MG63 (cell line): ENCODE measurements at regions not wholly inside any gene's neighbourhood (a gene's known extent, or its start where the extent isn't known, plus 50 kb on each side); places are given as distances from the start of the nearest gene placed in this dataset.
"Not testable (repeated sequence)": the region's sequence is repeated elsewhere in the genome, so short reads cannot be mapped to it uniquely, and the experiment has no call there.

Experiments used
- DNase-seq: peaks from one replicate; pipeline ENCODE4 v3.0.0-alpha.2; 2020
- H3K27me3 ChIP-seq: fragments of 250-450 bp; sonication (Bioruptor Pico); 2 replicates; pipeline ENCODE4 v1.5.1; 2020; ENCODE audit warnings: mild to moderate bottlenecking, moderate library complexity
- H3K36me3 ChIP-seq: fragments of 250-450 bp; sonication (Bioruptor Pico); 2 replicates; pipeline ENCODE4 v1.5.1; 2020; ENCODE audit warnings: mild to moderate bottlenecking, moderate library complexity
- H3K4me3 ChIP-seq: fragments of 250-450 bp; sonication (Bioruptor Pico); 2 replicates; pipeline ENCODE4 v1.5.1; 2020; ENCODE audit warnings: mild to moderate bottlenecking, moderate library complexity
- H3K9me3 ChIP-seq: fragments of 250-450 bp; sonication (Bioruptor Pico); 2 replicates; pipeline ENCODE4 v1.5.1; 2020; ENCODE audit warnings: mild to moderate bottlenecking, moderate library complexity

DNA sequence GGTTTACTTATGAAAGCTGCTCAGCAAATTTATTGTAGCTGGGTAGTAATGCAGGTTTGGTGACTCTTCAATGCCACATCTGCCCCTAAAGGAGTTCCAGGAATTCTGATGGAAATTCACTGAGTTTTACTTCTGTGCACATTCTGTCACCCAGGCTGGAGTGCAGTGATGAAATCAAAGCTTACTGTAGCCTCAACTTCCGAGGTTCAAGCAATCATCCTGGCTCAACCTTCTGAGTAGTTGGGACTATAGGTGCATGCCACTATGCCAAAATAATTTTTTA is 150.6 kb upstream of the RUNX1 start:
- Histone ChIP-seq H3K27me3 (no peaks in the 10 kb centered on the region), H3K4me3 (no peak overlapping the region), H3K9me3 (0 out of 2 replicates have a peak, but pooled peaks cover 9% of the 10 kb centered on the region), H3K36me3 (no peaks in the 10 kb centered on the region)
- DNase-seq = no peak

DNA sequence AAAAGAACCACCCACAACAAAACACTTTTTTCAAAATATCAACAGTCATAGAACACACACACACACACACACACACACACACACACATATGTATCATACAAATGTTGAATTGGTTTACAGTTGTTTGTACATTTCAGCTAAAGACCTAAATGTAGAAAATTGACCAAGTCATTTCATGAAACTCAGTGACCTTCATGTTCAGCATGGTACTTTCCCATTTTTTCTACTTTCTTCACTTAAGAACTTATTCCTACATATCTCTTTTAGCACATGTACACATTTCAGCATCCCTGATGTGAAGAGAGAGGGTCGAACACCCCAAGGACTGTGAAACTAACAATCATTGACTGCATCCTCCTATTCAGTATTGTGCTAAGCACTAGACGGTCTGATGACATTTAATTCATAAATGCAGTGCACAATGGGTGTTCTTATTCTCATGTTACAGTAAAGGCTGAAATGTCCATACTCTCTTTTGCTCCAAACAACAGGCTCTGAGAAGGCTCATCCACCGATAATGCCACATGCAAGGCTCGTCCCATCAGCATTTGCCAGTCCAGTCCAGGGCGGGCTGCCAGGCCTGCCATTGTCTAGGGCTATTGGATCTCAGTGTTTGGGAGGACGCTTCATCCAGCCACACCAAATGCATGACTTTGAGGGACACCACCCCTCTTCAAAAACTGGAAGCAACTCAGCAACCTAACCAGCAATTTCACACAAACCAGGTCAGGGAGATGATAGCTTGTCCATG is 150.1 kb upstream of the RUNX1 start:
- no peak for DNase-seq
- 0 out of 2 replicates have a peak, but pooled peaks cover 9% of the 10 kb centered on the region for H3K9me3 ChIP-seq
- H3K27me3 ChIP-seq = no peaks in the 10 kb centered on the region
- H3K4me3 ChIP-seq = no peak overlapping the region
- H3K36me3 ChIP-seq = no peaks in the 10 kb centered on the region

- Histone ChIP-seq H3K27me3 (no peaks in the 10 kb centered on the region), H3K9me3 (0 out of 2 replicates have a peak, but pooled peaks cover 9% of the 10 kb centered on the region), H3K36me3 (no peaks in the 10 kb centered on the region), H3K4me3 (no peak overlapping the region)
- no peak for DNase-seq
These were observed 149.5 kb upstream of the RUNX1 start for GRCh38 chr21:35198565-35198964.

DNA sequence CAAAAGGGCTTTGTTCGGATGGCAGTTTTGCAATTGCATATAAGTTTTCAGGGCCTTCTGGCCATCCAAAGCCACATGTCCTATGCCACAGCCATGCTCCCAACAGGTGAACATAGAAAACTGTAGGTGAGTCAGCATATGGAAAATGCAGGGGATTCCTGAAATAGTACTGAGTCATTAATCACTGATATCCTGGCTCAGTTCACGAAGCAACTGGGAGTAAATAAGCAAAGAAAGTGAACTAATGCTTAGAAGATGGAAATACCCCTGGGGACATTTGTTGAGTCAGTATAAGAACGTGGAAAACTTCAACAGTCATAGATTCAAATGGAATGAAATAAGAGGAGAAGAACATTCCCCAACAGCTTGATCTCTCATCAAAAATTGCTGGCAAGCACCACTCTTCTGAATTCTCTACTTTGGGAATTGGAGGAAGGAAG is 148.9 kb upstream of the RUNX1 start:
- H3K36me3 ChIP-seq = no peaks in the 10 kb centered on the region
- H3K27me3 ChIP-seq = no peaks in the 10 kb centered on the region
- no peak overlapping the region for H3K4me3 ChIP-seq
- DNase-seq = peak; percentile 41
- H3K9me3 ChIP-seq = 0 out of 2 replicates have a peak, but pooled peaks cover 9% of the 10 kb centered on the region

- no peak for DNase-seq
- 0 out of 2 replicates have a peak, but pooled peaks cover 7% of the 10 kb centered on the region for H3K9me3 ChIP-seq
- H3K27me3 ChIP-seq = no peaks in the 10 kb centered on the region
- H3K36me3 ChIP-seq = no peaks in the 10 kb centered on the region
- no peak overlapping the region for H3K4me3 ChIP-seq
These were observed 148.1 kb upstream of the RUNX1 start for GRCh38 chr21:35197191-35197590.

DNA sequence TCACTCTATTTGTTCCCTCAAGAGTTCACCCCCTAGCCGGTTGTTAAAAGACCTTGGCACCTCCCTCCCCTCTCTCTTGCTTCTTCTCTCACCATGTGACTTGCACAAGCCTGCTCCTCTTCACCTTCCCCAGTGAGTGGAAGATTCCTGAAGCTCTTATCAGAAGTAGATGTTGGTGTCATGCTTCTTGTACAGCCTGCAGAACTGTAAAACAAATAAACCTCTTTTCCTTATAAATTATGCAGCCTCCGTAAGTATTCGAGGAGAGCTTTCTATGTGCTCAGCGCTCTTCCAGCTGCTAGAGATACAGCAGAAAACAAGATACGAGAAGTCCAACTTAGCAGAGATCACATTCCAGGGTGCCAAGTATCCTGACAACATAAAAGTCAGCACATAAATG is 147.0 kb upstream of the RUNX1 start:
- 0 out of 2 replicates have a peak, but pooled peaks cover 7% of the 10 kb centered on the region for H3K9me3 ChIP-seq

DNA sequence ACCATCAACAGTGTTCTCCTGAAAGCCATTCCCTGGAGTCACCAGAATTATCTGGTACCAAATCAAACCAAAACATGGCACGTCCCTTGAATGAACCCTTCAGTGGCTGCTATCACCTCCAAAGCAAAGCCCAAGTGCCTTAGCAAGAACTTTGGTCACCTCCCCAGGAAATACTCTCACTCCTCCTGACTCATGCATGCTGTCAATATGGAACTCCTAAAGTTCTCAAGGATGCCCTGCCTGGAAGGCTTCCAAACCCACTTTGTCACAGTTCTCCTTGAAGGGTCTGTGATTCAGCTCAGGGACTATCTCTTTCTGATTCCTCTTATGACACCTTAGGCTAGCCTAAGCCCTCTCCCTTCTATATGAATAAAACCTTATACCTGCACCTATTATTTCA is 146.1 kb upstream of the RUNX1 start:
- no peak overlapping the region for H3K4me3 ChIP-seq
- no peak for DNase-seq
- no peaks in the 10 kb centered on the region for H3K36me3 ChIP-seq
- no peaks in the 10 kb centered on the region; the same call in 1 of the 2 replicates for H3K27me3 ChIP-seq
- 0 out of 2 replicates have a peak, but pooled peaks cover 7% of the 10 kb centered on the region for H3K9me3 ChIP-seq

More for the DNA sequence above, 147.0 kb upstream of the RUNX1 start:
- DNase-seq = no peak
- H3K36me3 ChIP-seq = no peaks in the 10 kb centered on the region
- H3K27me3 ChIP-seq = no peaks in the 10 kb centered on the region
- no peak overlapping the region for H3K4me3 ChIP-seq

DNA sequence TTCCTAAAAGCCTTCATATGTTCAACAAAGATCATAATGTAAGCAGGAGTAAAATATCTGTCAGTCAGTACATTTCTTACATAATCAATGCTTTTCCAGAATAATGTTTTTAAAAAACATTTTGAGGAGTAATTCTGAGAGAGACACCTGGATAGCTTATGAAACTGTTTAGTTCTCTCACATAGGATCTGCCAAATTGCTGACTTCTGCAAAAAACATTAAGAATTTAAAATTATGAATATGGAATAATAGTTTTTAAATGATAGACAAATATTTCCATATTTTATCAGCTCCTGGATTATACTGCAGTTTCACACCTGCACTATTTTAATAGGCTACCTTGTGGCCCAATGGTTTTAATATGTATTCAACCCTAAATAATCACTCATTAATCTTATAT is 142.7 kb upstream of the RUNX1 start:
- H3K36me3 ChIP-seq = no peaks in the 10 kb centered on the region
- H3K27me3 ChIP-seq = no peaks in the 10 kb centered on the region; the same call in 1 of the 2 replicates
- no peak for DNase-seq
- 0 out of 2 replicates have a peak, but pooled peaks cover 7% of the 10 kb centered on the region for H3K9me3 ChIP-seq
- no peak overlapping the region for H3K4me3 ChIP-seq

DNA sequence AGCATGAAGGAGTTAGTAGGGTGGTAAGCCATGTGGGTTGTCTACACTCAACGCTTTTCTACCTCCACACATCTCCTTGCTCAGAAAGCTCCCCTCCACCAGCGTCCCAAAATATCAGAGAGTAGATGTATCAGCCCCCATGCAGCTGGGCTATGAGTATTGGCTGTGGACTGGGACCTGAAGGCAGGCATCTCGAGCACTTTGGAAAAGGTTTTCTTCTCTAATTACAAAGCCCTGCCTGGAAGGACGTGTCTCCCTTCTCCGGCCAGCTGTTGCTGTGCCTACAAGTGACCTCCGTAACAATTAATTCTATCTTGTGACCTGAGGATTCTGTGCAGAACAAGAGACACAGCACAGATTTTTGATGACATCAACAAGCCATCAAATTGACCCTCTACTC is 142.0 kb upstream of the RUNX1 start:
- H3K9me3 ChIP-seq = 0 out of 2 replicates have a peak, but pooled peaks cover 7% of the 10 kb centered on the region
- no peaks in the 10 kb centered on the region for H3K36me3 ChIP-seq
- H3K4me3 ChIP-seq = no peak overlapping the region
- no peak for DNase-seq
- H3K27me3 ChIP-seq = no peaks in the 10 kb centered on the region; the same call in 1 of the 2 replicates

- H3K36me3 ChIP-seq = no peaks in the 10 kb centered on the region
- DNase-seq = peak; percentile 47
- H3K9me3 ChIP-seq = 0 out of 2 replicates have a peak, but pooled peaks cover 3% of the 10 kb centered on the region
- no peak overlapping the region for H3K4me3 ChIP-seq
- H3K27me3 ChIP-seq = no peaks in the 10 kb centered on the region; the same call in 1 of the 2 replicates
These were observed 141.1 kb upstream of the RUNX1 start for GRCh38 chr21:35190201-35190701.

DNA sequence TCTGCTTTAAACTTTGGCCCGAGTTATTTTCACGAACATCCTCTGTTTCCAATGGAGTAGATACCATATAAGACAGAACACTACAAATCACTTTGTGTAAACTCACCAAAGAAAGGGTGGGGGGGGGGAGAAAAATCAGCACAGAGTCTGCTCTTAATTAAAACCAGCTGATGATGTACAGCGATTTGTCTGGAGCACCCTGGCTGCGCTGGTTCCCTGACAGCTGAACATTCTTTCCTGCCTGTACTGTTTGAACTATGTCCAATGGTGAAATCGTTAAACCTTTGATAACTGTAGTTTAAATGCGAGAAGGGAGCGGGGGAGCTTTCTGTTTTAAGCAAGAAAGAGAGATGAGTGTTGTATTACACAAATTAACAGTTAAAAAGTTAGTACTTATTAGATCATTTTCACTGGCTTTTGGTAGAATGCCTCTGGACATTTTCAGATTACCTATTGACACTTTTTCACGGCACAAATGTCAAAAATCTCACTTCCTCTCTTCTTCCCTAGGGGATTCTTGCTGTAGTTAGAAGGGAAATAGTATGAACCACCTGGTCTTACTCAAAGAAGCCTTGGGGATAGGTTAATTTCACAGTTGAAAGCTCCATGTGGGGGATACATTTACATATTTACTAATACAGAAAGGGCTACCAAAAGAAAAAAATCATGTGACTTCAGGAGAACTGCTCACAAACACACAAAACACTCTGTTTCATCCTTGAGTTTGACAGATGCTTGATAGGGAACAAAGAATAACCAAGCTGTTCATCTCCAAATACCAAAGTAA is 140.2 kb upstream of the RUNX1 start:
- Histone ChIP-seq H3K36me3 (no peaks in the 10 kb centered on the region), H3K4me3 (no peak overlapping the region), H3K9me3 (0 out of 2 replicates have a peak, but pooled peaks cover 3% of the 10 kb centered on the region), H3K27me3 (no peaks in the 10 kb centered on the region; the same call in 1 of the 2 replicates)
- no peak for DNase-seq

- not testable (repeated sequence) for DNase-seq, H3K27me3 ChIP-seq, H3K4me3 ChIP-seq, H3K9me3 ChIP-seq, H3K36me3 ChIP-seq
These were observed 134.3 kb upstream of the RUNX1 start for GRCh38 chr21:35183389-35183788.

- peak; percentile 60 for DNase-seq
- no peaks in the 10 kb centered on the region for H3K27me3 ChIP-seq
- no peaks in the 10 kb centered on the region for H3K36me3 ChIP-seq
- 0 out of 2 replicates have a peak, but pooled peaks cover 5% of the 10 kb centered on the region for H3K9me3 ChIP-seq
- no peak overlapping the region for H3K4me3 ChIP-seq
These were observed 131.0 kb upstream of the RUNX1 start for GRCh38 chr21:35179990-35180540.

DNA sequence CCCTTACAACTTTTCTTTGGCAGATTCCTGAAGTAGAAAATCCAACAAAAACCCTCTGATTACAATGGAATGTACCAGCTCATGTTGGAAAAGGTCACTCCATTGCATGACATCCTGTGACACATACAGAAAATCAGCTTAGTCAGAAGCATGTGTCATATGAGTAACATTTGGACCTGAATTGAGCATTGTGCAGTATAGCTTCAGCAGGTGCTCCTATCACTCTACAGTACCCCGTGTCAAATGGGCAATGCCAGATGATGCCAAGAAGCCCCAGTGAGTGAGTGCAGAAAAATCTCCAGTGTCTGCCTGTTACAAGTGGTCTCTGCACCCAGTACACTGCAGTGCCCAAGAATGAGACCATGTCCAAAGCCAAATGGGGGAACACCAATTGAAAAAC is 129.7 kb upstream of the RUNX1 start:
- no peaks in the 10 kb centered on the region for H3K27me3 ChIP-seq
- H3K36me3 ChIP-seq = no peaks in the 10 kb centered on the region
- peak; percentile 54 for DNase-seq
- H3K4me3 ChIP-seq = no peak overlapping the region
- H3K9me3 ChIP-seq = 0 out of 2 replicates have a peak, but pooled peaks cover 5% of the 10 kb centered on the region

DNA sequence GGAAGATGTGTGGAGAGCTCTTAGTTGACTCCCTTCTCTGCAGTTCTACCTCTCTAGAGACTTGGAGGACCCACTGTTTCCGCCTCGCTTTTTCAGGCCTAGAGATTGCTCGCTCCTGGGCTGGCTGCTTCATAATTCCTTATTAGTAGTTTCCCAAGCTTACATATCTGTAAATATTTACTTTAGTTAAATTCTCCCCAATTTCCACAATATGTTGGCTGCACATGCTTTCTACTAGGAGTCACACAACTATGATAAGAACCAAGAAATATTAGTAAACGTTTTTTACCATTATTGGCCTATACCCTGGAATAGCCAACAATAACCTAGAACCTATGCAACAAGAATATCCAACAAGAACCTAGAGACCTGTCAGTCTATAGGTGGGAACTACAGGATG is 129.0 kb upstream of the RUNX1 start:
- Histone ChIP-seq H3K4me3 (no peak overlapping the region), H3K9me3 (0 out of 2 replicates have a peak, but pooled peaks cover 5% of the 10 kb centered on the region), H3K27me3 (no peaks in the 10 kb centered on the region), H3K36me3 (no peaks in the 10 kb centered on the region)
- no peak for DNase-seq

DNA sequence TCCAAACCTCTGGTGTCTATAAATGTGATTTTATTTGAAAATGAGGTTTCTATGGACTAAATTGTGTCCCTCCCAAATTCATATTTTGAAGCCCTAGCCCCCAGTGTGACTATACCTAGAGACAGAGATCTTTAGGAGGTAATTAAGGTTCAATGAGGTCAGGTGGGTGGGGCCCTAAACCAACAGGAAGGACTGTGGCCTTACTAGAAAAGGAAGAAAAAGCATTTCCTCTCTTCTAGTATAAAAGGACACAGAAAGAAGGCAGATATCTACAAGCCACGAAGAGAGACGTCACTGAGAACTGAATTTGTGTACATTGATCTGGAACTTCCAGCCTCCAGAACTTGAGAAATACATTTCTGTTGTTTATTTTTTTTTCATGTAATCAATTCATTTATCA is 123.1 kb upstream of the RUNX1 start:
- H3K36me3 ChIP-seq = no peaks in the 10 kb centered on the region
- H3K27me3 ChIP-seq = no peaks in the 10 kb centered on the region
- DNase-seq = no peak
- H3K4me3 ChIP-seq = no peak overlapping the region
- no peaks in the 10 kb centered on the region for H3K9me3 ChIP-seq

DNA sequence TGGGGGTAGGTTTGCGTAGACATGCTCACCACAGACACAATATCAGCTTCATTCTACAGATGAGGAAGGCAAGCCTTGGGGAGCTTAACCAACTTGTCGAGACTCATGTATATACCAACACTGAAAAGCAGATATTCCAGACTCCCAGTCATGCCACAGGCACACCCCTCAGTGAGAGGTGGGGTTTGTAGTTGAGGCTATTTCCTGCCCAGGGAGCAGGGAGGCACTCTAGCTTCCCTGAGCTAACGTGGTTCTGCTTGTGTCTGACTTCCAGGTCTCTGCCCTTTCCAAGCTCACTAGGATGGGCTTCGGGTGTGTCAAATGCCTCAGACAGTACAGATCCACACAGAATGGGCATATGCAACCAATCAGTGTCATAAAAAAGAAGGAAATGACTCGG is 122.3 kb upstream of the RUNX1 start:
- no peak overlapping the region for H3K4me3 ChIP-seq
- no peaks in the 10 kb centered on the region for H3K9me3 ChIP-seq
- DNase-seq = no peak
- no peaks in the 10 kb centered on the region for H3K27me3 ChIP-seq
- H3K36me3 ChIP-seq = no peaks in the 10 kb centered on the region
